ENCODE measurements at regions not wholly inside any gene's neighbourhood (a gene's known extent, or its start where the extent isn't known, plus 50 kb on each side); places are given as distances from the start of the nearest gene placed in this dataset.

GRCh38 chr9:96040591-96041461, 165.3 kb downstream of the ERCC6L2 start:
- DNase-seq (ENCODE audit: low read depth in 2 of 2, low spot score in 1 of 2): no peak

GRCh38 chr9:96038914-96039313, 163.4 kb downstream of the ERCC6L2 start:
- no peak for DNase-seq (ENCODE audit: low read depth in 2 of 2, low spot score in 1 of 2)

- no peak for DNase-seq (ENCODE audit: low read depth in 2 of 2, low spot score in 1 of 2)
Measured at GRCh38 chr9:96038271-96038670, 162.8 kb downstream of the ERCC6L2 start.

GRCh38 chr9:96034553-96035122, 159.1 kb downstream of the ERCC6L2 start:
- no peak for DNase-seq (ENCODE audit: low read depth in 2 of 2, low spot score in 1 of 2)

- DNase-seq (ENCODE audit: low read depth in 2 of 2, low spot score in 1 of 2): no peak
Measured at GRCh38 chr9:96033896-96034295, 158.4 kb downstream of the ERCC6L2 start.

GRCh38 chr9:96031916-96032534, 156.5 kb downstream of the ERCC6L2 start:
- DNase-seq (ENCODE audit: low read depth in 2 of 2, low spot score in 1 of 2): no peak

- DNase-seq (ENCODE audit: low read depth in 2 of 2, low spot score in 1 of 2): no peak
Measured at GRCh38 chr9:96031366-96031824, 155.9 kb downstream of the ERCC6L2 start.

GRCh38 chr9:96029722-96030530, 154.4 kb downstream of the ERCC6L2 start:
- no peak for DNase-seq (ENCODE audit: low read depth in 2 of 2, low spot score in 1 of 2)

- DNase-seq (ENCODE audit: low read depth in 2 of 2, low spot score in 1 of 2): no peak
Measured at GRCh38 chr9:96027251-96028131, 152.0 kb downstream of the ERCC6L2 start.

- no peak for DNase-seq (ENCODE audit: low read depth in 2 of 2, low spot score in 1 of 2)
Measured at GRCh38 chr9:96026655-96027213, 151.2 kb downstream of the ERCC6L2 start.

GRCh38 chr9:96025995-96026602, 150.6 kb downstream of the ERCC6L2 start:
- no peak for DNase-seq (ENCODE audit: low read depth in 2 of 2, low spot score in 1 of 2)

- no peak for DNase-seq (ENCODE audit: low read depth in 2 of 2, low spot score in 1 of 2)
Measured at GRCh38 chr9:96023486-96023885, 148.0 kb downstream of the ERCC6L2 start.

GRCh38 chr9:96022445-96023051, 147.1 kb downstream of the ERCC6L2 start:
- DNase-seq (ENCODE audit: low read depth in 2 of 2, low spot score in 1 of 2): peak in 1 of 2 donors; percentile 27

GRCh38 chr9:96021551-96022444, 146.3 kb downstream of the ERCC6L2 start:
- DNase-seq (ENCODE audit: low read depth in 2 of 2, low spot score in 1 of 2): no peak

- DNase-seq (ENCODE audit: low read depth in 2 of 2, low spot score in 1 of 2): peak in 1 of 2 donors; percentile 39
Measured at GRCh38 chr9:96020792-96021550, 145.5 kb downstream of the ERCC6L2 start.

GRCh38 chr9:96020300-96020791, 144.9 kb downstream of the ERCC6L2 start:
- DNase-seq (ENCODE audit: low read depth in 2 of 2, low spot score in 1 of 2): no peak
